HFF-Myc (cell line): ENCODE measurements at regions not wholly inside any gene's neighbourhood (a gene's known extent, or its start where the extent isn't known, plus 50 kb on each side); places are given as distances from the start of the nearest gene placed in this dataset.

Experiments
- DNase-seq: peaks from one replicate; pipeline ENCODE4 v3.0.0-alpha.2; 2011; ENCODE audit warnings: low read depth; ENCODE audit errors: extremely low read depth
- H3K4me3 ChIP-seq: replicated peaks from 2 replicates; pipeline ENCODE4 v1.5.1; 2011; ENCODE audit warnings: low read depth, mild to moderate bottlenecking, control low read depth, low read length
- CTCF ChIP-seq: IDR thresholded peaks from 2 replicates; pipeline ENCODE4 v1.5.1; 2012; ENCODE audit warnings: mild to moderate bottlenecking, low read depth, low read length, control low read depth; ENCODE audit errors: missing control alignments

GRCh38 chr2:18911416-18911815, 322.0 kb upstream of the NT5C1B start:
- no peak for TF ChIP-seq CTCF
- DNase-seq, result no peak
- H3K4me3 ChIP-seq, result no peak overlapping the region

- no peak overlapping the region for H3K4me3 ChIP-seq
- TF ChIP-seq CTCF, result no peak
- DNase-seq, result peak; percentile 66
Observed at GRCh38 chr2:18910843-18911242, 321.5 kb upstream of the NT5C1B start.

- no peak for DNase-seq
- TF ChIP-seq CTCF, result no peak
- H3K4me3 ChIP-seq, result no peak overlapping the region
Observed at GRCh38 chr2:18907937-18908336, 318.6 kb upstream of the NT5C1B start.

- no peak for TF ChIP-seq CTCF
- H3K4me3 ChIP-seq, result no peak overlapping the region
- DNase-seq, result no peak
Observed at GRCh38 chr2:18907508-18907907, 318.1 kb upstream of the NT5C1B start.

- DNase-seq, result no peak
- no peak overlapping the region for H3K4me3 ChIP-seq
- TF ChIP-seq CTCF, result no peak
Observed at GRCh38 chr2:18903750-18904149, 314.4 kb upstream of the NT5C1B start.

GRCh38 chr2:18901242-18901641, 311.9 kb upstream of the NT5C1B start:
- TF ChIP-seq CTCF, result no peak
- DNase-seq, result no peak
- H3K4me3 ChIP-seq, result no peak overlapping the region

- DNase-seq, result no peak
- H3K4me3 ChIP-seq, result no peak overlapping the region
- TF ChIP-seq CTCF, result no peak
Observed at GRCh38 chr2:18900691-18901141, 311.3 kb upstream of the NT5C1B start.
